Activated naive CD8-positive, alpha-beta T cell treated with anti-CD3 and anti-CD28 coated beads, Interleukin-2, amount 50 U/mL, for 16 hours (primary cell): ENCODE measurements at regions not wholly inside any gene's neighbourhood (a gene's known extent, or its start where the extent isn't known, plus 50 kb on each side); places are given as distances from the start of the nearest gene placed in this dataset.

Experiments
- DNase-seq: peaks from one replicate; pipeline ENCODE4 v3.0.0-alpha.2; 2020; ENCODE audit warnings: low read depth, low spot score

GRCh38 chr22:49721211-49721763 is 106.4 kb downstream of the BRD1 start:
- DNase-seq = no peak

- DNase-seq = no peak
Measured at GRCh38 chr22:49720279-49720959, 107.3 kb downstream of the BRD1 start.

- DNase-seq = no peak
Measured at GRCh38 chr22:49719046-49719445, 108.6 kb downstream of the BRD1 start.

- DNase-seq = no peak
Measured at GRCh38 chr22:49718396-49718795, 109.3 kb downstream of the BRD1 start.

GRCh38 chr22:49717322-49717919 is 110.3 kb downstream of the BRD1 start:
- no peak for DNase-seq

- no peak for DNase-seq
Measured at GRCh38 chr22:49716441-49716840, 111.2 kb downstream of the BRD1 start.

GRCh38 chr22:49715450-49715849 is 112.2 kb downstream of the BRD1 start:
- DNase-seq = no peak

- no peak for DNase-seq
Measured at GRCh38 chr22:49713003-49713402, 114.7 kb downstream of the BRD1 start.

- DNase-seq = no peak
Measured at GRCh38 chr22:49712195-49712791, 115.4 kb downstream of the BRD1 start.

GRCh38 chr22:49710746-49711145 is 116.9 kb downstream of the BRD1 start:
- DNase-seq = no peak

GRCh38 chr22:49709464-49709863 is 118.2 kb downstream of the BRD1 start:
- no peak for DNase-seq

GRCh38 chr22:49705972-49706352 is 121.7 kb downstream of the BRD1 start:
- no peak for DNase-seq

- no peak for DNase-seq
Measured at GRCh38 chr22:49705216-49705971, 122.3 kb downstream of the BRD1 start.

GRCh38 chr22:49704345-49705215 is 123.1 kb downstream of the BRD1 start:
- no peak for DNase-seq

- DNase-seq = no peak
Measured at GRCh38 chr22:49703990-49704344, 123.7 kb downstream of the BRD1 start.

- no peak for DNase-seq
Measured at GRCh38 chr22:49703505-49703904, 124.2 kb downstream of the BRD1 start.

- DNase-seq = no peak
Measured at GRCh38 chr22:49702068-49702397, 125.6 kb downstream of the BRD1 start.

GRCh38 chr22:49701380-49702067 is 126.1 kb downstream of the BRD1 start:
- DNase-seq = no peak

GRCh38 chr22:49699928-49700498 is 127.7 kb downstream of the BRD1 start:
- no peak for DNase-seq

- DNase-seq = no peak
Measured at GRCh38 chr22:49699476-49699875, 128.2 kb downstream of the BRD1 start.
